Gastrocnemius medialis (tissue), 4 donors: ENCODE measurements at regions not wholly inside any gene's neighbourhood (a gene's known extent, or its start where the extent isn't known, plus 50 kb on each side); places are given as distances from the start of the nearest gene placed in this dataset.

Experiments used
- POLR2A ChIP-seq, 2 donors: fragments of 450-650 bp; IDR thresholded peaks; one replicate each; pipeline ENCODE4 v1.6.1; 2017; ENCODE audit warnings: antibody characterized with exemption in 2 of 2, mild to moderate bottlenecking in 2 of 2, moderate library complexity in 2 of 2
- TF ChIP-seq, protein P1 (sequence below), 5 experiments: fragments of 450-650 bp in 3 of 5; fragments of 200-600 bp in 2 of 5; sonication (generic) in 2 of 5; IDR thresholded peaks in 4 of 5; conservative IDR thresholded peaks in 1 of 5; 1 replicate in 4 of 5; 2 replicates in 1 of 5; pipeline ENCODE4 v1.5.1; 2016 to 2019; ENCODE audit warnings: antibody characterized with exemption in 5 of 5, mild to moderate bottlenecking in 3 of 5, moderate library complexity in 3 of 5

DNA sequence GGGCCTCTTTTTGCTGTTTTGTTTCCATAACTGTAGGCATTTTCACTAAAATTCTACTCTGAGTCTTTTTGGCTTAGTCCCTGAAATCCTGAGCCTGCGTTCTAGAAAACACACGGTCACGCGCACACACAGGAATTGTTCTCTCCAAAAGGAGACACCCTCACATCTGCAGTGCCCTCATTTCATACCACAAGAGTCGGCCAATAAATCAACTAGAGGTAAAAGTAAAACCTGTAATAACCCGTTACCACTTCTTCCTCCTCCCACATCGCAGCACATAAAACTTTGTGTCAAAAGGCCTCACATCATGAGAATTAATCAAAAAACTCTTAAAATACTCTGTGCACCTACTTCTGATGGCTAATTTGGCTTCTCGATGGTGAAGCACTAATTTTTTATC lies 133.3 kb upstream of the MGMT start:
- TF ChIP-seq, protein P1, sequence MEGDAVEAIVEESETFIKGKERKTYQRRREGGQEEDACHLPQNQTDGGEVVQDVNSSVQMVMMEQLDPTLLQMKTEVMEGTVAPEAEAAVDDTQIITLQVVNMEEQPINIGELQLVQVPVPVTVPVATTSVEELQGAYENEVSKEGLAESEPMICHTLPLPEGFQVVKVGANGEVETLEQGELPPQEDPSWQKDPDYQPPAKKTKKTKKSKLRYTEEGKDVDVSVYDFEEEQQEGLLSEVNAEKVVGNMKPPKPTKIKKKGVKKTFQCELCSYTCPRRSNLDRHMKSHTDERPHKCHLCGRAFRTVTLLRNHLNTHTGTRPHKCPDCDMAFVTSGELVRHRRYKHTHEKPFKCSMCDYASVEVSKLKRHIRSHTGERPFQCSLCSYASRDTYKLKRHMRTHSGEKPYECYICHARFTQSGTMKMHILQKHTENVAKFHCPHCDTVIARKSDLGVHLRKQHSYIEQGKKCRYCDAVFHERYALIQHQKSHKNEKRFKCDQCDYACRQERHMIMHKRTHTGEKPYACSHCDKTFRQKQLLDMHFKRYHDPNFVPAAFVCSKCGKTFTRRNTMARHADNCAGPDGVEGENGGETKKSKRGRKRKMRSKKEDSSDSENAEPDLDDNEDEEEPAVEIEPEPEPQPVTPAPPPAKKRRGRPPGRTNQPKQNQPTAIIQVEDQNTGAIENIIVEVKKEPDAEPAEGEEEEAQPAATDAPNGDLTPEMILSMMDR (IDR thresholded peaks at IDR 0.05 in 4 of 5, conservative IDR thresholded peaks at IDR 0.05 in 1 of 5) = no peak
- TF ChIP-seq POLR2A (IDR thresholded peaks at IDR 0.05) = no peak
